ENCODE measurements at regions not wholly inside any gene's neighbourhood (a gene's known extent, or its start where the extent isn't known, plus 50 kb on each side); places are given as distances from the start of the nearest gene placed in this dataset.

GRCh38 chr1:8259498-8260290, 58.2 kb upstream of the SLC45A1 start (continued):
- 0 out of 2 replicates have a peak, but pooled peaks have one; percentile 17 for TF ChIP-seq ZSCAN25 (CRISPR knock-in tag; IDR thresholded peaks at IDR 0.05)
- no peak for TF ChIP-seq SP140L (CRISPR knock-in tag; IDR thresholded peaks at IDR 0.05; ENCODE audit: borderline replicate concordance)
- 0 out of 2 replicates have a peak, but pooled peaks have one; percentile 5 for TF ChIP-seq NR2C2 (CRISPR knock-in tag; IDR thresholded peaks at IDR 0.05; ENCODE audit: borderline replicate concordance)
- TF ChIP-seq ZNF644 (CRISPR knock-in tag; IDR thresholded peaks at IDR 0.05; ENCODE audit: low read depth), result peak; percentile 33; the same call in 1 of the 2 replicates
- TF ChIP-seq HNF4G (IDR thresholded peaks at IDR 0.05; ENCODE audit: borderline replicate concordance, low read depth, low read length), result peak; percentile 54; the same call in 1 of the 2 replicates
- TF ChIP-seq HNF4G (CRISPR knock-in tag; IDR thresholded peaks at IDR 0.05; ENCODE audit: borderline replicate concordance, low read depth), result no peak
- TF ChIP-seq ZNF850 (CRISPR knock-in tag; conservative IDR thresholded peaks at IDR 0.05), result no peak
- no peak for TF ChIP-seq ZNF138 (CRISPR knock-in tag; IDR thresholded peaks at IDR 0.05; ENCODE audit: low read depth)
- TF ChIP-seq SCMH1 (CRISPR knock-in tag; IDR thresholded peaks at IDR 0.05; ENCODE audit: borderline replicate concordance), result no peak
- TF ChIP-seq FOXP1 (IDR thresholded peaks at IDR 0.05), result no peak
- TF ChIP-seq FOXP1 (CRISPR knock-in tag; IDR thresholded peaks at IDR 0.05), result peak; percentile 70
- peak; percentile 14; the same call in 1 of the 2 replicates for TF ChIP-seq SNAPC2 (CRISPR knock-in tag; IDR thresholded peaks at IDR 0.05)
- peak; percentile 12; the same call in 1 of the 2 replicates for TF ChIP-seq ZBTB7B (CRISPR knock-in tag; IDR thresholded peaks at IDR 0.05)
- TF ChIP-seq ZNF615 (CRISPR knock-in tag; IDR thresholded peaks at IDR 0.05; ENCODE audit: borderline replicate concordance), result no peak
- no peak for TF ChIP-seq NCOA2 (CRISPR knock-in tag; IDR thresholded peaks at IDR 0.05)
- TF ChIP-seq ZNF788 (CRISPR knock-in tag; IDR thresholded peaks at IDR 0.05; ENCODE audit: borderline replicate concordance), result peak; percentile 68; the same call in 1 of the 2 replicates
- TF ChIP-seq ARID5B (CRISPR knock-in tag; IDR thresholded peaks at IDR 0.05), result peak; percentile 68
- no peak for TF ChIP-seq KDM5B (CRISPR knock-in tag; IDR thresholded peaks at IDR 0.05; ENCODE audit: borderline replicate concordance)
- peak in 1 of 2 experiments; percentile 20; a peak in 2 of 4 replicates for TF ChIP-seq NR2F1 (CRISPR knock-in tag; IDR thresholded peaks at IDR 0.05)
- peak; percentile 96; the same call in 1 of the 2 replicates for TF ChIP-seq CHD4 (IDR thresholded peaks at IDR 0.05; ENCODE audit: borderline replicate concordance, low read length)
- 0 out of 2 replicates have a peak, but pooled peaks have one; percentile 82 for TF ChIP-seq NCOR1 (IDR thresholded peaks at IDR 0.05; ENCODE audit: borderline replicate concordance, low read length)
- 0 out of 2 replicates have a peak, but pooled peaks have one; percentile 14 for TF ChIP-seq ZBTB20 (CRISPR knock-in tag; IDR thresholded peaks at IDR 0.05; ENCODE audit: borderline replicate concordance, low read depth)
- 0 out of 4 replicates have a peak, but pooled peaks of 1 of the 2 experiments have one; percentile 52 for TF ChIP-seq REST (IDR thresholded peaks at IDR 0.05; ENCODE audit: borderline replicate concordance in 1 of 2, low read depth in 1 of 2, low read length in 2 of 2)
